VCaP (cell line): ENCODE measurements at regions not wholly inside any gene's neighbourhood (a gene's known extent, or its start where the extent isn't known, plus 50 kb on each side); places are given as distances from the start of the nearest gene placed in this dataset.

ENCODE experiments used
- H3K27ac ChIP-seq: fragments of 450-650 bp; 2 replicates; pipeline ENCODE4 v1.5.1; 2017
- CTCF ChIP-seq: fragments of 450-650 bp; conservative IDR thresholded peaks from 2 replicates; pipeline ENCODE4 v1.5.1; 2017; ENCODE audit warnings: mild to moderate bottlenecking, moderate library complexity

- no peak for TF ChIP-seq CTCF
- H3K27ac ChIP-seq = no peak overlapping the region
Measured at GRCh38 chr19:29308977-29309590, 96.1 kb upstream of the UQCRFS1 start.

GRCh38 chr19:29309637-29310036, 96.7 kb upstream of the UQCRFS1 start:
- no peak for TF ChIP-seq CTCF
- H3K27ac ChIP-seq = no peak overlapping the region

GRCh38 chr19:29311191-29311790, 98.3 kb upstream of the UQCRFS1 start:
- no peak overlapping the region for H3K27ac ChIP-seq
- no peak for TF ChIP-seq CTCF

- no peak overlapping the region for H3K27ac ChIP-seq
- no peak for TF ChIP-seq CTCF
Measured at GRCh38 chr19:29315556-29316190, 102.7 kb upstream of the UQCRFS1 start.

- no peak overlapping the region for H3K27ac ChIP-seq
- TF ChIP-seq CTCF = no peak
Measured at GRCh38 chr19:29318581-29318980, 105.6 kb upstream of the UQCRFS1 start.

GRCh38 chr19:29320086-29320485, 107.1 kb upstream of the UQCRFS1 start:
- no peak overlapping the region for H3K27ac ChIP-seq

More at GRCh38 chr19:29320086-29320485, 107.1 kb upstream of the UQCRFS1 start:
- no peak for TF ChIP-seq CTCF
